Caco-2 (cell line): ENCODE measurements at regions not wholly inside any gene's neighbourhood (a gene's known extent, or its start where the extent isn't known, plus 50 kb on each side); places are given as distances from the start of the nearest gene placed in this dataset.

ENCODE experiments used
- BruUV-seq: library from RNA; stranded (reverse); fragments of 400-500 nt; replicated peaks from 2 replicates; lab custom pipeline; 2021; lab: Mats Ljungman, UMichigan
- CTCF ChIA-PET: fragments of 300-600 bp; sonication (Branson Sonifier 250); formaldehyde crosslinking; loops from one replicate; lab custom pipeline; 2022; ENCODE audit warnings: antibody characterized with exemption; lab: Charles Lee
- POLR2A ChIA-PET: fragments of 300-600 bp; sonication (Branson Sonifier 250); formaldehyde crosslinking; loops from one replicate; lab custom pipeline; 2022; ENCODE audit warnings: antibody characterized with exemption; lab: Charles Lee
- DNase-seq, 2 experiments: peaks; one replicate each; pipeline versions ENCODE4 v3.0.0 to v3.0.0-alpha.2; 2020 to 2022
- H3K27me3 ChIP-seq: replicated peaks from 2 replicates; pipeline ENCODE4 v1.6.0; 2011; ENCODE audit warnings: low read length; ENCODE audit not compliant: control insufficient read depth, insufficient read depth
- H3K36me3 ChIP-seq: 2 replicates; pipeline ENCODE4 v1.5.1; 2011; ENCODE audit warnings: low read length; ENCODE audit not compliant: control insufficient read depth, insufficient read depth
- H3K4me1 ChIP-seq: fragments of 250-450 bp; sonication (Bioruptor Pico); 2 replicates; pipeline ENCODE4 v1.5.1; 2020; ENCODE audit warnings: mild to moderate bottlenecking
- H3K4me3 ChIP-seq: 2 replicates; pipeline ENCODE4 v1.5.1; 2011; ENCODE audit warnings: low read depth, mild to moderate bottlenecking, control low read depth, low read length
- H3K9me3 ChIP-seq: fragments of 250-450 bp; sonication (Bioruptor Pico); 2 replicates; pipeline ENCODE4 v1.5.1; 2020; ENCODE audit warnings: mild to moderate bottlenecking, moderate library complexity
- H3K27ac Mint-ChIP-seq: one replicate; pipeline ENCODE4 v1.8.0; 2022; ENCODE audit warnings: mixed read lengths; ENCODE audit not compliant: unreplicated experiment
- H3K27me3 Mint-ChIP-seq: one replicate; pipeline ENCODE4 v1.8.0; 2022; ENCODE audit warnings: mixed read lengths; ENCODE audit not compliant: insufficient read depth, unreplicated experiment
- H3K36me3 Mint-ChIP-seq: one replicate; pipeline ENCODE4 v1.8.0; 2022; ENCODE audit warnings: mild to moderate bottlenecking, mixed read lengths; ENCODE audit not compliant: insufficient read depth, unreplicated experiment
- H3K4me1 Mint-ChIP-seq: one replicate; pipeline ENCODE4 v1.8.0; 2022; ENCODE audit warnings: low read depth, mixed read lengths; ENCODE audit not compliant: unreplicated experiment
- H3K4me3 Mint-ChIP-seq: one replicate; pipeline ENCODE4 v1.8.0; 2022; ENCODE audit warnings: mild to moderate bottlenecking, moderate library complexity, mixed read lengths; ENCODE audit not compliant: unreplicated experiment
- H3K9me3 Mint-ChIP-seq: one replicate; pipeline ENCODE4 v1.8.0; 2022; ENCODE audit warnings: mixed read lengths; ENCODE audit not compliant: unreplicated experiment
- CTCF ChIP-seq, 2 experiments: fragments of 200-600 bp in 1 of 2; IDR thresholded peaks; 1 replicate in 1 of 2; 2 replicates in 1 of 2; pipeline versions ENCODE4 v1.5.1 to v1.8.0; 2011 to 2022; ENCODE audit warnings: antibody characterized with exemption in 1 of 2, control low read depth in 1 of 2, inconsistent platforms in 1 of 2, low read depth in 1 of 2, low read length in 1 of 2, mild to moderate bottlenecking in 1 of 2, moderate library complexity in 1 of 2; ENCODE audit not compliant: insufficient read depth in 1 of 2, severe bottlenecking in 1 of 2, unreplicated experiment in 1 of 2
- intact Hi-C: fragments of 100-400 bp; cut with micrococcal nuclease; formaldehyde crosslinking; loops from one replicate; pipeline ENCODE4 v1.10.0; 2022; ENCODE audit not compliant: unreplicated experiment

GRCh38 chr5:3080366-3080765, 328.9 kb upstream of the IRX2 start:
- Mint-ChIP-seq H3K27ac (no peak overlapping the region), H3K9me3 (peaks cover 22% of the 10 kb centered on the region), H3K27me3 (peaks cover 5% of the 10 kb centered on the region), H3K36me3 (no peaks in the 10 kb centered on the region), H3K4me1 (no peaks in the 10 kb centered on the region), H3K4me3 (no peak overlapping the region)
- no TSS peak for BruUV-seq
- Histone ChIP-seq H3K36me3 (no peaks in the 10 kb centered on the region), H3K9me3 (no peaks in the 10 kb centered on the region), H3K4me1 (no peaks in the 10 kb centered on the region), H3K4me3 (no peak overlapping the region), H3K27me3 (no peaks in the 10 kb centered on the region)
- DNase-seq: no peak
- TF ChIP-seq CTCF (IDR thresholded peaks at IDR 0.05; ENCODE audit: insufficient read depth in 1 of 2, low read depth in 1 of 2, low read length in 1 of 2, severe bottlenecking in 1 of 2, unreplicated experiment in 1 of 2): no peak
- intact Hi-C loops: no loop called here
- POLR2A ChIA-PET: no interaction called here
- CTCF ChIA-PET: no interaction called here

- TF ChIP-seq CTCF (IDR thresholded peaks at IDR 0.05; ENCODE audit: insufficient read depth in 1 of 2, low read depth in 1 of 2, low read length in 1 of 2, severe bottlenecking in 1 of 2, unreplicated experiment in 1 of 2): no peak
- no peaks in the 10 kb centered on the region for H3K36me3 ChIP-seq
- no peak overlapping the region for H3K27ac Mint-ChIP-seq
- no peak overlapping the region for H3K4me3 ChIP-seq
- no peaks in the 10 kb centered on the region for H3K36me3 Mint-ChIP-seq
- peaks cover 33% of the 10 kb centered on the region for H3K9me3 Mint-ChIP-seq
- peaks cover 8% of the 10 kb centered on the region; the same call in 1 of the 2 replicates for H3K9me3 ChIP-seq
- no peaks in the 10 kb centered on the region for H3K4me1 Mint-ChIP-seq
- intact Hi-C loops: no loop called here
- H3K27me3 ChIP-seq: no peaks in the 10 kb centered on the region
- no peak overlapping the region for H3K4me3 Mint-ChIP-seq
- no TSS peak for BruUV-seq
- no peaks in the 10 kb centered on the region for H3K4me1 ChIP-seq
- ChIA-PET POLR2A (no interaction called here), CTCF (no interaction called here)
- DNase-seq: no peak
- peaks cover 2% of the 10 kb centered on the region for H3K27me3 Mint-ChIP-seq
These were observed 326.2 kb upstream of the IRX2 start for GRCh38 chr5:3077684-3078083.

DNA sequence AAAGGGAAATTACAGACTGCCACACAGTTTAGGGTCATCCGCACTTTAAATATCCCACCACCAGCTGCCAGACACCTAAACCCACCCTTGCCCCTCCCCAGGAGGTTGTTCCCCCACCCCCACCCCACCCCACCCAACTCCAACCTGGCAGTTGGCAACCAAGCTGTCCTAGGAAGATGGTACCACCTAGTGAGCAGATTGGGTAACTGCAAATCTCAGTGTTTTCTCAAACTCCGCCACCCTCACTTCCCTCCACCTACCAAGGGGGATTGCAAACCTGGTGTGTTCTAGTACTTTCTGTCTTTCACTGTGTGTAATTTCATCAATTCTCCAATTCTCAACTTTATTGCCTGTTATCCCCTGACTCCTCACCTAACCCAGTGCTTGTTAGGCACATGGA, 323.8 kb upstream of the IRX2 start:
- TF ChIP-seq CTCF (IDR thresholded peaks at IDR 0.05; ENCODE audit: insufficient read depth in 1 of 2, low read depth in 1 of 2, low read length in 1 of 2, severe bottlenecking in 1 of 2, unreplicated experiment in 1 of 2): peak in 1 of 2 experiments; percentile 10
- BruUV-seq: no TSS peak
- no peak overlapping the region for H3K4me3 ChIP-seq
- Mint-ChIP-seq H3K27me3 (peaks cover 2% of the 10 kb centered on the region), H3K9me3 (peaks cover 42% of the 10 kb centered on the region), H3K4me3 (no peak overlapping the region), H3K36me3 (no peaks in the 10 kb centered on the region), H3K27ac (no peak overlapping the region), H3K4me1 (no peaks in the 10 kb centered on the region)
- H3K4me1 ChIP-seq: no peaks in the 10 kb centered on the region
- no peaks in the 10 kb centered on the region for H3K36me3 ChIP-seq
- H3K9me3 ChIP-seq: peaks cover 16% of the 10 kb centered on the region; the same call in 1 of the 2 replicates
- intact Hi-C loops: no loop called here
- no peak for DNase-seq
- CTCF ChIA-PET: no interaction called here
- POLR2A ChIA-PET: no interaction called here
- H3K27me3 ChIP-seq: no peaks in the 10 kb centered on the region
